ENCODE measurements at regions not wholly inside any gene's neighbourhood (a gene's known extent, or its start where the extent isn't known, plus 50 kb on each side); places are given as distances from the start of the nearest gene placed in this dataset.

DNA sequence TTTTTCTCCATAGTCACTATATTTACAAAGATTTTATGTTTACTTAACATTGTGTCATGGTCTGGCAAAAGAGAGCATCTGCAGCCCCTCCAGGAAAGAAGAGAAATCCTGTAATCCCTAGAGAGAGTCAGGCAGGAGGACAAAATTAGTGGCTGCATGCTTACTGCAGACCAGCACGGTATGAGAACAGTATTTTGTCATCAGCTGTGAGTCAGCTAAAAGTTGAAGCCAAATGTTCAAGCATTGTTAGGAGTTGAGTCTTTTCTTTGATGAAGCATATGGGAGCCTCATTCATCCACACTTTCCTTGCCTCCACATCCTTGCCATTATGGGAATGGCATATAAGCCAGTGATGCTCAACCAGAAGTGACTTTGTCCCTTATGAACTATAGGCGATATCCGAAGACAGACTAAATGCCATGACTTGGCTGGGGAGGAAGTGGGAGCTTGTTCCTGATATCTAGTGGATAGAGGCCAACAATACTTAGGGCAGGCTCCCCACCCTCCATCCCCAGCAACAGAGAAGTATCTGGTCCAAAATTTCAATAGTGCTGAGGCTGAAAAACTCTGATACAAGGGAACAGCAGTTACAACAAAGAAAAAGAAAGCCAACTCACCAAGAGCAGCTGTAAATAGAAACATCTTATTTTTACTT lies 112.0 kb upstream of the OR5AK2 start:
- intact Hi-C loops (cut with DNase I), result no loop called here
- TF ChIP-seq, protein P1, sequence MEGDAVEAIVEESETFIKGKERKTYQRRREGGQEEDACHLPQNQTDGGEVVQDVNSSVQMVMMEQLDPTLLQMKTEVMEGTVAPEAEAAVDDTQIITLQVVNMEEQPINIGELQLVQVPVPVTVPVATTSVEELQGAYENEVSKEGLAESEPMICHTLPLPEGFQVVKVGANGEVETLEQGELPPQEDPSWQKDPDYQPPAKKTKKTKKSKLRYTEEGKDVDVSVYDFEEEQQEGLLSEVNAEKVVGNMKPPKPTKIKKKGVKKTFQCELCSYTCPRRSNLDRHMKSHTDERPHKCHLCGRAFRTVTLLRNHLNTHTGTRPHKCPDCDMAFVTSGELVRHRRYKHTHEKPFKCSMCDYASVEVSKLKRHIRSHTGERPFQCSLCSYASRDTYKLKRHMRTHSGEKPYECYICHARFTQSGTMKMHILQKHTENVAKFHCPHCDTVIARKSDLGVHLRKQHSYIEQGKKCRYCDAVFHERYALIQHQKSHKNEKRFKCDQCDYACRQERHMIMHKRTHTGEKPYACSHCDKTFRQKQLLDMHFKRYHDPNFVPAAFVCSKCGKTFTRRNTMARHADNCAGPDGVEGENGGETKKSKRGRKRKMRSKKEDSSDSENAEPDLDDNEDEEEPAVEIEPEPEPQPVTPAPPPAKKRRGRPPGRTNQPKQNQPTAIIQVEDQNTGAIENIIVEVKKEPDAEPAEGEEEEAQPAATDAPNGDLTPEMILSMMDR (IDR thresholded peaks at IDR 0.05; ENCODE audit: borderline replicate concordance, extremely low read depth, insufficient read depth), result no peak
- H3K4me3 ChIP-seq (ENCODE audit: low read length in 3 of 3), result no peak overlapping the region
- no peaks in the 10 kb centered on the region for H3K4me1 ChIP-seq (ENCODE audit: control insufficient read depth in 2 of 3, insufficient read depth in 2 of 3, low read depth in 1 of 3, low read length in 3 of 3)
- no peak for FAIRE-seq
- no peak overlapping the region for H3K9ac ChIP-seq (ENCODE audit: low read length in 3 of 3)
- no peak overlapping the region for H3K27ac ChIP-seq (ENCODE audit: low read depth in 2 of 2, low read length in 2 of 2)
- no peaks in the 10 kb centered on the region for H3K9me3 ChIP-seq (ENCODE audit: control insufficient read depth in 2 of 3, insufficient read depth in 1 of 3, low read length in 3 of 3)
- H3K36me3 ChIP-seq (ENCODE audit: control insufficient read depth in 2 of 3, insufficient read depth in 3 of 3, low read length in 3 of 3), result no peaks in the 10 kb centered on the region
- DNase-seq, result no peak
- no peaks in the 10 kb centered on the region for H3K27me3 ChIP-seq (ENCODE audit: control insufficient read depth, insufficient read depth, low read length)

DNA sequence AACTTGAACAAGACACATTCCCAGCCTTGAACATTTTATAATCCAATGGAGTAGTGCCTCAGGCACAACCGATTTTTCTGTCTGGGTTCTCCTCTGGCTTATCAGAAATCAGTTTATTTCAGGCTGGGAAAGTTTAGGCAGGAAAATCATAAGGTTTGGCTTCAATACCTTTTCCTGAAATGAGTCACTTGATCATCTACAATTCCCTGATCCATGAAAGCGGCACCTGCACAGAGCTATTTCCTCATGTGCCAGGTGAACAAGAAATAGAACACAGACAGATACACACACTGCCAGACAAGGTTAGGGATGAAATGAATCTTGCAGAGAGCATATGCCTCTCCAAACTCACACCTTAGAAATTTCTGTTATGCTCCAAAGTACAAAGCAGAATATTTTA lies 106.7 kb upstream of the OR9G4 start:
- Histone ChIP-seq H3K4me1 (ENCODE audit: control insufficient read depth in 2 of 3, insufficient read depth in 2 of 3, low read depth in 1 of 3, low read length in 3 of 3) (no peaks in the 10 kb centered on the region), H3K27ac (ENCODE audit: low read depth in 2 of 2, low read length in 2 of 2) (no peak overlapping the region), H3K9ac (ENCODE audit: low read length in 3 of 3) (no peak overlapping the region), H3K27me3 (ENCODE audit: control insufficient read depth, insufficient read depth, low read length) (no peaks in the 10 kb centered on the region), H3K36me3 (ENCODE audit: control insufficient read depth in 2 of 3, insufficient read depth in 3 of 3, low read length in 3 of 3) (no peaks in the 10 kb centered on the region), H3K4me3 (ENCODE audit: low read length in 3 of 3) (no peak overlapping the region), H3K9me3 (ENCODE audit: control insufficient read depth in 2 of 3, insufficient read depth in 1 of 3, low read length in 3 of 3) (no peaks in the 10 kb centered on the region)
- FAIRE-seq (no peak), DNase-seq (no peak)
- TF ChIP-seq, protein P1 (IDR thresholded peaks at IDR 0.05; ENCODE audit: borderline replicate concordance, extremely low read depth, insufficient read depth), result no peak
- intact Hi-C loops (cut with DNase I), result no loop called here

DNA sequence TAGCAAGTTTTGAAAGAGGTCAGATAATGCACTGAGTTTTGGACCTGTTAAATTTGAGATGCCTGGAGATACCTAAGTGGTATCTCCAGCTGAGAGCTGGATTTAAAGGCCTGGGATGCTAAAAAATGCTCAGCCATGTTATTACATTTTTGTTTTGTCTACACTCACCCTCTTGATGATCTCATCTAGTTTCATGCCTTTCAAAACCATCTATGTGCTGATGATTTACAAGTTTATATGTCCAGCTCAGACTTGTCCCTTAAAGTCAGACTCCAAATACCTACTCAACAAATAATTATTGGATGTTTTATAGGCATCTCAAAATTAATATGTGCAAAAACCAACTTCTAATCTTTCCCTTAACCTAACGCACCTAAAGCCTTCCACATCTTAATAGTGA lies 103.6 kb upstream of the OR9G4 start:
- intact Hi-C loops (cut with DNase I), result no loop called here
- no peak for FAIRE-seq
- no peaks in the 10 kb centered on the region for H3K27me3 ChIP-seq (ENCODE audit: control insufficient read depth, insufficient read depth, low read length)

More for the DNA sequence above, 103.6 kb upstream of the OR9G4 start:
- DNase-seq, result no peak
- H3K4me1 ChIP-seq (ENCODE audit: control insufficient read depth in 2 of 3, insufficient read depth in 2 of 3, low read depth in 1 of 3, low read length in 3 of 3), result no peaks in the 10 kb centered on the region
- TF ChIP-seq, protein P1 (IDR thresholded peaks at IDR 0.05; ENCODE audit: borderline replicate concordance, extremely low read depth, insufficient read depth), result no peak
- H3K4me3 ChIP-seq (ENCODE audit: low read length in 3 of 3), result no peak overlapping the region
- H3K9ac ChIP-seq (ENCODE audit: low read length in 3 of 3), result no peak overlapping the region
- no peaks in the 10 kb centered on the region for H3K36me3 ChIP-seq (ENCODE audit: control insufficient read depth in 2 of 3, insufficient read depth in 3 of 3, low read length in 3 of 3)
- H3K9me3 ChIP-seq (ENCODE audit: control insufficient read depth in 2 of 3, insufficient read depth in 1 of 3, low read length in 3 of 3), result no peaks in the 10 kb centered on the region
- H3K27ac ChIP-seq (ENCODE audit: low read depth in 2 of 2, low read length in 2 of 2), result no peak overlapping the region

All from kidney (tissue), 13 donors.